Neuronal stem cell (in vitro differentiated cells): ENCODE measurements at regions not wholly inside any gene's neighbourhood (a gene's known extent, or its start where the extent isn't known, plus 50 kb on each side); places are given as distances from the start of the nearest gene placed in this dataset.

ENCODE experiments used
- DNase-seq: peaks from one replicate; pipeline ENCODE4 v3.0.0-alpha.2; 2013; ENCODE audit warnings: low spot score
- H2AFZ ChIP-seq: one replicate; pipeline ENCODE4 v1.6.1; 2013; ENCODE audit warnings: mild to moderate bottlenecking, low read length, inconsistent platforms
- H2AK5ac ChIP-seq: 2 replicates; pipeline ENCODE4 v1.6.1; 2013; ENCODE audit warnings: low read depth, mild to moderate bottlenecking, inconsistent platforms, low read length, moderate library complexity, mixed read lengths
- H2BK120ac ChIP-seq: 2 replicates; pipeline ENCODE4 v1.6.1; 2013; ENCODE audit warnings: low read depth, mild to moderate bottlenecking, inconsistent platforms, low read length, moderate library complexity, mixed read lengths
- H2BK12ac ChIP-seq: one replicate; pipeline ENCODE4 v1.6.1; 2013; ENCODE audit warnings: low read length, inconsistent platforms
- H2BK15ac ChIP-seq: 2 replicates; pipeline ENCODE4 v1.6.1; 2013; ENCODE audit warnings: mild to moderate bottlenecking, low read length, inconsistent platforms, mixed read lengths
- H2BK5ac ChIP-seq: one replicate; pipeline ENCODE4 v1.6.1; 2013; ENCODE audit warnings: inconsistent platforms, mild to moderate bottlenecking, low read length, moderate library complexity
- H3K14ac ChIP-seq: one replicate; pipeline ENCODE4 v1.6.1; 2013; ENCODE audit warnings: low read length, inconsistent platforms
- H3K18ac ChIP-seq: 2 replicates; pipeline ENCODE4 v1.6.1; 2013; ENCODE audit warnings: low read length, inconsistent platforms
- H3K23ac ChIP-seq: 2 replicates; pipeline ENCODE4 v1.6.1; 2013; ENCODE audit warnings: low read depth, mild to moderate bottlenecking, mixed read lengths, low read length, inconsistent platforms; ENCODE audit not compliant: poor library complexity
- H3K27ac ChIP-seq: replicated peaks from 3 replicates; pipeline ENCODE4 v1.5.1; 2013; ENCODE audit warnings: low read length, inconsistent platforms
- H3K27me3 ChIP-seq, 3 experiments: 2 replicates each; pipeline ENCODE4 v1.6.1; 2013; ENCODE audit warnings: low read length in 3 of 3, mild to moderate bottlenecking in 2 of 3, inconsistent platforms in 1 of 3, low read depth in 1 of 3, mixed read lengths in 1 of 3, moderate library complexity in 1 of 3; ENCODE audit not compliant: control insufficient read depth in 3 of 3, insufficient read depth in 3 of 3
- H3K36me3 ChIP-seq, 2 donors: replicated peaks in 1 of 2; 2 replicates each; pipeline ENCODE4 v1.6.1; 2013; ENCODE audit warnings: low read length in 2 of 2; ENCODE audit not compliant: control insufficient read depth in 2 of 2, insufficient read depth in 2 of 2
- H3K4ac ChIP-seq: 2 replicates; pipeline ENCODE4 v1.6.1; 2013; ENCODE audit warnings: inconsistent platforms, mild to moderate bottlenecking, low read length, moderate library complexity
- H3K4me1 ChIP-seq, 2 donors: 1 replicate in 1 of 2; 2 replicates in 1 of 2; pipeline ENCODE4 v1.6.1; 2013; ENCODE audit warnings: low read length in 2 of 2, low read depth in 1 of 2; ENCODE audit not compliant: control insufficient read depth in 2 of 2, insufficient read depth in 1 of 2
- H3K4me2 ChIP-seq: one replicate; pipeline ENCODE4 v1.6.1; 2013; ENCODE audit warnings: mild to moderate bottlenecking, low read length, inconsistent platforms; ENCODE audit not compliant: insufficient read depth, poor library complexity, severe bottlenecking
- H3K4me3 ChIP-seq, 2 donors: 2 replicates each; pipeline ENCODE4 v1.5.1; 2013; ENCODE audit warnings: low read length in 2 of 2, mild to moderate bottlenecking in 2 of 2, inconsistent platforms in 1 of 2, moderate library complexity in 1 of 2
- H3K79me1 ChIP-seq: one replicate; pipeline ENCODE4 v1.6.1; 2013; ENCODE audit warnings: low read depth, mild to moderate bottlenecking, inconsistent platforms, low read length, moderate library complexity
- H3K9ac ChIP-seq: one replicate; pipeline ENCODE4 v1.6.1; 2013; ENCODE audit warnings: mild to moderate bottlenecking, low read depth, low read length, inconsistent platforms; ENCODE audit not compliant: poor library complexity
- H3K9me3 ChIP-seq, 2 donors: replicated peaks in 1 of 2; 2 replicates each; pipeline versions ENCODE3 to v1.6.1; 2013; ENCODE audit warnings: low read length in 2 of 2, mild to moderate bottlenecking in 2 of 2, inconsistent platforms in 1 of 2, low read depth in 1 of 2, mixed read lengths in 1 of 2, moderate library complexity in 1 of 2; ENCODE audit not compliant: control insufficient read depth in 2 of 2, insufficient read depth in 1 of 2
- H4K8ac ChIP-seq: one replicate; pipeline ENCODE4 v1.6.1; 2013; ENCODE audit warnings: low read depth, mild to moderate bottlenecking, inconsistent platforms, low read length, moderate library complexity
- H4K91ac ChIP-seq: one replicate; pipeline ENCODE4 v1.6.1; 2013; ENCODE audit warnings: low read length, low read depth, mild to moderate bottlenecking, inconsistent platforms; ENCODE audit not compliant: poor library complexity
- WGBS, 2 donors: extraction: QIAGEN DNeasy Blood & Tissue Kit; methylation state at CpG; one replicate each; pipeline ENCODE4 v1.1.7; 2013; ENCODE audit warnings: missing lambda C conversion rate in 2 of 2, mixed read lengths in 1 of 2; ENCODE audit not compliant: insufficient read length in 2 of 2, insufficient replicate concordance in 1 of 2; ENCODE audit errors: extremely low coverage in 2 of 2; 5-methylcytosine and 5-hydroxymethylcytosine counted together

DNA sequence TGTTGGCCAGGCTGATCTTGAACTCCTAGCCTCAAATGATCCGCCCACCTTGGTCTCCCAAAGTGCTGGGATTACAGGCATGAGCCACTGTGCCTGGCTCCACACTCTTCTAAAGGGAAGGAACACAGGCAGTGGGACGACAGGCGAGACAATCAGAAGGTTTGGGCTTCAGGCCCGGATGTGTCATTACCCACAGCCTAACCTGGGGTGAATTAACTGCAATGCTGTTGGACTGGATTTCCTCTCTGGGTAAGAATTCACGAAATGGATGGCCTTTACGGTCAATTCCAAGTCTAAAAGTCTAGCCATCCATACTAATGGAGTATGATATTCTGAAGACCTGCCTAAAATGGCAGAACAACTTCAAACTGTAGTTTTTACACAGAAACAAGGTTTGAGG, 83.7 kb upstream of the CCDC28A start:
- Histone ChIP-seq H3K4me2 (no peak overlapping the region), H2BK12ac (no peak overlapping the region), H3K9me3 (peaks cover 0 to 7% of the 10 kb centered on the region in 2 donors), H2BK15ac (no peak overlapping the region), H3K9ac (no peak overlapping the region), H4K91ac (no peak overlapping the region), H2BK120ac (no peak overlapping the region), H2BK5ac (no peak overlapping the region), H3K79me1 (peaks cover 2% of the 10 kb centered on the region), H3K23ac (no peak overlapping the region), H3K36me3 (no peaks in the 10 kb centered on the region), H2AK5ac (no peak overlapping the region), H3K18ac (no peak overlapping the region), H2AFZ (no peak overlapping the region), H3K27ac (no peak overlapping the region), H3K27me3 (peaks cover 0 to 12% (median 0%) of the 10 kb centered on the region in 3 experiments), H4K8ac (no peak overlapping the region), H3K14ac (no peak overlapping the region), H3K4ac (no peak overlapping the region), H3K4me1 (no peaks in the 10 kb centered on the region), H3K4me3 (no peak overlapping the region)
- no CpG with 5 or more reads among the region's 6 CpGs for WGBS, 2 donors
- DNase-seq: no peak

DNA sequence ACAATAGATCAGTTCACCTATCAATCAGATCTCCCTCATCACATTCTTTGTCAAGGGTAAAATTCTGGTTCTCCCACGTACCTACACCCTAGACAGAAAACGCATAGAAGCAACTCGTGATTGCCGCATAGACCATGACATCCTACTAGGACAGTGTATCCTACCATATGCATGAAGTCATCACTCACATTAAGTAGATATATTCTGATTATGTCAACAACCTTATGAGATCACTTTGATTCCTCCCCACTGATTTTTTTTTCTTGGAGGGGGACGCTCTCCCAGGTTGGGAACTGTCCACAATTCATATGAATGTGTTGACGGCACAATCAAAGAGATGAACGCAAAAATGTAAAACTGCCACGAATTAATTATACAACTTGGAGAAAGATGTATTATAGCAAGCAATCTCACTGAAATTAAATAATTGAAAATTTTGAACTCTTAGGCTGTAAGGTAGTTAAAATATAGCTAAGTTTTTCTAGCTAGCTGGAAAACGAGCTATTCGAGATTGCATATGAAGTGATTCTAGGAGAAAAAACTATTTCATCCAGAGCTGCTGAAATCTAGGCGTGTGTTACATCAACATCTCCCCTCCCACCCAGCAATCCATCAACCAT, 82.5 kb upstream of the CCDC28A start:
- Histone ChIP-seq H3K27me3 (peaks cover 0 to 12% (median 0%) of the 10 kb centered on the region in 3 experiments), H2BK15ac (no peak overlapping the region), H4K8ac (no peak overlapping the region), H2BK5ac (no peak overlapping the region), H2AFZ (peak overlapping the region; percentile 99), H3K9ac (no peak overlapping the region), H4K91ac (no peak overlapping the region), H3K27ac (no peak overlapping the region), H3K9me3 (peaks cover 0 to 7% of the 10 kb centered on the region in 2 donors), H3K36me3 (no peaks in the 10 kb centered on the region), H3K4me1 (no peaks in the 10 kb centered on the region), H3K18ac (no peak overlapping the region), H3K14ac (no peak overlapping the region), H3K4ac (no peak overlapping the region), H3K23ac (no peak overlapping the region), H2BK120ac (no peak overlapping the region), H2AK5ac (no peak overlapping the region), H3K79me1 (peaks cover 2% of the 10 kb centered on the region), H3K4me3 (peak overlapping the region in 1 of 2 donors; percentile 81), H2BK12ac (no peak overlapping the region), H3K4me2 (no peak overlapping the region)
- no peak for DNase-seq
- no CpG with 5 or more reads among the region's 11 CpGs for WGBS, 2 donors

DNA sequence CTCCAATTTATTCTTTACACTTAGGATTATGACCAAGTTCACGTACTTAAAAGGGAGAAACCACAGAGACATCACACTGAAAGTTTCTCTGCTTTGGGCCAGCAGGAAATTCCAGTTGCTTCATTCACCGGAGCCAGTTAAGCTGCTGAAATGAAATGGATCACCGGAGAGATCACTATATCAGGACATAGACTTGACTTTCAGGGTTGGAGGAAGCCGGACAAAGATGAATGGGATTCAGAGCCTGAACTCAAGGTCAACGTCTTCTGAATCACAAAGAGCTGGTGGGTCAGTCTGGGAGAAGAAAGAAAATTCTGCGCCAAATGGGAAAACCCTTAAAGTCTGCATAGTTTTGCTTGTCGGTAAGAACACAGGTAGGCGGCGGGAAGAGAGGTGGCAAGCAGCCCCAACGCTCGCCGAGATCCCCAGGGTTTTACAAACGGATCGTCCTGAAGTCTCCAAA, 81.9 kb upstream of the CCDC28A start:
- H3K18ac ChIP-seq: no peak overlapping the region

DNA sequence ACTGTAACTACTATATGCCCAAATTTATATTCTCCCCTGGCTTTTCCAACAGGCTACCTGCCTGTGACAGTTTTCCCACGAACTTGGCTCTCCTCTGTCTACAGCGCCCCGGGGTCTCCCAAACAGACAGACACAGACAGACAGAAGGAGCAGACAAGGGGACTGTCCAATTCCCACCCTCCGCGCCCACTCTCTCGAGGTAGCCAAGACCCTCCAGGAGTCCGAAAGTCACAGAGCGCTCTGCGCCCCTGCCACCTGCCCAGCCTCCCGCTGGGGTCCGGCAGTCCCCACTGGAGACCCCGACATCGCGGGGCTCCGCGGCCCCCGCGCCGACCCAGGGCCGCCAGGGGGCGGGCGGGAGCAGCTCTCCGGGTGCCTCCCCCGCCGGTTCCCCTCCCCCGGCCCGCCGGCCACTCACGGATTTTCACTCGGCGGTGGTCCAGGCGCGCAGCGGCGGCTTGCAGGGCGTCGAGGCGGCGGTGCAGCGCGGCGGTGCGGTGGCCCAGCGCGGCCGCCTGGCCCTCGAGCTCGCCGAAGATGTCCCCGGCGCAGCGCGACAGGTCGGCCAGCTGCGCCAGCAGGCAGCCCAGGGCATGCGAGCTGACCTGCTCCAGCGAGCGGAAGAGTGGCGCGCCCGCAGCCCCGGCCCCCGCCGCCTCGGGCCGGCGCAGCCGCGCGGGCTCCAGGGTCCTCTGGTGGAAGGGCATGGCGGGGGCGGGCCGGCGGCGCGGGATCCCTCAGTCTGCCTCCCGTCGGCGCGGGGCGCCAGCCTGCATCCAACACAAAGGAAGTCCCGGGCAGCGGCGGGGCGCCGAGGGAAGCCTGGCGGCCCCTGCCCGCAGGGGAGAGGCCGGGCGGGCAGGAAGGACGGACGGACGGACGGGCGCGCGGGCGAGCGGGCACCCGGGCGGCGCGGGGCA, 81.3 kb upstream of the CCDC28A start:
- peaks cover 0 to 7% of the 10 kb centered on the region in 2 donors for H3K9me3 ChIP-seq
- peak overlapping the region; percentile 52 for H3K27ac ChIP-seq
- H3K14ac ChIP-seq: peak overlapping the region; percentile 99
- peak overlapping the region; percentile 94 for H3K4me2 ChIP-seq
- peak overlapping the region; percentile 66 for H3K4ac ChIP-seq
- H3K4me3 ChIP-seq: peak overlapping the region; percentile 81 to 99
- no CpG with 5 or more reads among the region's 103 CpGs for WGBS, 2 donors
- no peak overlapping the region for H4K8ac ChIP-seq
- peaks cover 2% of the 10 kb centered on the region for H3K79me1 ChIP-seq
- H2BK12ac ChIP-seq: peak overlapping the region; percentile 73
- H2BK5ac ChIP-seq: peak overlapping the region; percentile 94
- peak overlapping the region; percentile 99 for H2AFZ ChIP-seq
- H3K36me3 ChIP-seq: no peaks in the 10 kb centered on the region
- H4K91ac ChIP-seq: peak overlapping the region; percentile 53
- no peaks in the 10 kb centered on the region for H3K4me1 ChIP-seq
- peak overlapping the region; percentile 96 for H2BK15ac ChIP-seq
- peak overlapping the region; percentile 99 for H3K18ac ChIP-seq
- H2BK120ac ChIP-seq: no peak overlapping the region
- peaks cover 0 to 12% (median 0%) of the 10 kb centered on the region in 3 experiments for H3K27me3 ChIP-seq
- H3K23ac ChIP-seq: peak overlapping the region; percentile 95
- peak overlapping the region; percentile 94 for H2AK5ac ChIP-seq
- peak; percentile 72 for DNase-seq
- H3K9ac ChIP-seq: peak overlapping the region; percentile 100

More for the DNA sequence above, 81.9 kb upstream of the CCDC28A start:
- H3K27ac ChIP-seq: no peak overlapping the region
- H2AFZ ChIP-seq: peak overlapping the region; percentile 99
- H3K79me1 ChIP-seq: peaks cover 2% of the 10 kb centered on the region
- H3K27me3 ChIP-seq: peaks cover 0 to 12% (median 0%) of the 10 kb centered on the region in 3 experiments
- H2BK5ac ChIP-seq: no peak overlapping the region
- H3K9ac ChIP-seq: no peak overlapping the region
- H3K4ac ChIP-seq: no peak overlapping the region
- DNase-seq: peak; percentile 9
- H3K14ac ChIP-seq: no peak overlapping the region
- H2BK15ac ChIP-seq: no peak overlapping the region
- H3K36me3 ChIP-seq: no peaks in the 10 kb centered on the region
- no peak overlapping the region for H2BK12ac ChIP-seq
- H3K23ac ChIP-seq: no peak overlapping the region
- no CpG with 5 or more reads among the region's 14 CpGs for WGBS, 2 donors
- H4K91ac ChIP-seq: no peak overlapping the region
- H3K4me3 ChIP-seq: peak overlapping the region; percentile 81 to 99
- H2AK5ac ChIP-seq: no peak overlapping the region
- H4K8ac ChIP-seq: no peak overlapping the region
- H3K4me2 ChIP-seq: peak overlapping the region; percentile 94
- peaks cover 0 to 7% of the 10 kb centered on the region in 2 donors for H3K9me3 ChIP-seq
- no peaks in the 10 kb centered on the region for H3K4me1 ChIP-seq
- no peak overlapping the region for H2BK120ac ChIP-seq
